ENCODE measurements at regions not wholly inside any gene's neighbourhood (a gene's known extent, or its start where the extent isn't known, plus 50 kb on each side); places are given as distances from the start of the nearest gene placed in this dataset.

GRCh38 chr5:135217669-135218485 is 181.2 kb downstream of the MACROH2A1 start:
- no peak for DNase-seq

- no peak for DNase-seq
Measured at GRCh38 chr5:135216471-135217343, 182.3 kb downstream of the MACROH2A1 start.

- no peak for DNase-seq
Measured at GRCh38 chr5:135215617-135216470, 181.8 kb upstream of the PITX1 start.

GRCh38 chr5:135214897-135215616 is 181.0 kb upstream of the PITX1 start:
- DNase-seq: no peak

GRCh38 chr5:135213466-135214239 is 179.6 kb upstream of the PITX1 start:
- DNase-seq: no peak

GRCh38 chr5:135213027-135213386 is 179.0 kb upstream of the PITX1 start:
- no peak for DNase-seq

GRCh38 chr5:135212361-135213026 is 178.5 kb upstream of the PITX1 start:
- no peak for DNase-seq

GRCh38 chr5:135211791-135212190 is 177.8 kb upstream of the PITX1 start:
- DNase-seq: no peak

GRCh38 chr5:135211083-135211790 is 177.2 kb upstream of the PITX1 start:
- no peak for DNase-seq

- DNase-seq: no peak
Measured at GRCh38 chr5:135210286-135211055, 176.4 kb upstream of the PITX1 start.

GRCh38 chr5:135208903-135209721 is 175.1 kb upstream of the PITX1 start:
- no peak for DNase-seq

- no peak for DNase-seq
Measured at GRCh38 chr5:135208555-135208902, 174.5 kb upstream of the PITX1 start.

GRCh38 chr5:135207866-135208265 is 173.8 kb upstream of the PITX1 start:
- DNase-seq: no peak

GRCh38 chr5:135206862-135207261 is 172.8 kb upstream of the PITX1 start:
- DNase-seq: no peak

- no peak for DNase-seq
Measured at GRCh38 chr5:135205632-135206349, 171.8 kb upstream of the PITX1 start.

GRCh38 chr5:135204151-135204600 is 170.1 kb upstream of the PITX1 start:
- no peak for DNase-seq

GRCh38 chr5:135203593-135204036 is 169.6 kb upstream of the PITX1 start:
- no peak for DNase-seq

GRCh38 chr5:135203019-135203418 is 169.0 kb upstream of the PITX1 start:
- no peak for DNase-seq

All from CD4-positive, alpha-beta T cell treated with Interleukin-17A for 4 hours (primary cell).